ENCODE measurements at regions not wholly inside any gene's neighbourhood (a gene's known extent, or its start where the extent isn't known, plus 50 kb on each side); places are given as distances from the start of the nearest gene placed in this dataset.

DNA sequence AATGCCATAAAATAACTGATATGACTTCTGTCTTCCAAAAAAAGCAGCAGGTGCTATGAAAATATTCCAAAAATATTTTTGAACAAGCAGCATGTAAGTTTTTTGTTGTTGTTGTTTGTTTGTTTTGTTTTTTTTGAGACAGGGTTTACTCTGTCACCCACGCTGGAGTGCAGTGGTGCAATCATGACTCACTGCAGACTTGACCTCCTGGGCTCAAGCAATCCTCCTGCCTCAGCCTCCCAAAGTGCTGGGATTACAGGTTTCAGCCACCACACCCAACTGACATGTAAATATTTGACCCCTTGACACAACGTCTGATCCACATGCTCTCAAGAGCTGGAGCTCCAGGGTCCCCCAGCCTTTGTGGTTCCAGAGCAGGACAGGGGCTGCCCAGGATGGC is 98.4 kb downstream of the LITAF start:
- Histone ChIP-seq H3K4me3 (replicated peaks in 1 of 3; ENCODE audit: insufficient read depth in 1 of 3, low read depth in 2 of 3, low read length in 3 of 3) (no peak overlapping the region), H3K79me2 (ENCODE audit: insufficient read depth, low read length) (no peaks in the 10 kb centered on the region), H3K9me3 (ENCODE audit: low read length) (no peaks in the 10 kb centered on the region), H3K4me2 (ENCODE audit: low read depth, low read length) (no peak overlapping the region), H3K27me3 (ENCODE audit: control insufficient read depth in 1 of 2, insufficient read depth in 2 of 2, low read length in 2 of 2) (no peaks in the 10 kb centered on the region), H3K4me1 (ENCODE audit: insufficient read depth, low read length) (peaks cover 40% of the 10 kb centered on the region), H2AFZ (ENCODE audit: low read length) (no peak overlapping the region), H3K27ac (ENCODE audit: extremely low read length, insufficient read depth, low read length) (no peak overlapping the region), H4K20me1 (ENCODE audit: insufficient read depth, low read length) (no peaks in the 10 kb centered on the region), H3K36me3 (replicated peaks in 1 of 2; ENCODE audit: control insufficient read depth in 1 of 2, insufficient read depth in 2 of 2, low read length in 2 of 2) (no peaks in the 10 kb centered on the region), H3K9ac (ENCODE audit: insufficient read depth, low read depth, low read length) (no peak overlapping the region)
- no peak for FAIRE-seq
- intact Hi-C loops (cut with micrococcal nuclease; ENCODE audit: unreplicated experiment) (no loop called here), in situ Hi-C loops (cut with HindIII; ENCODE audit: extremely low pct_ligation_motif_present, low pct_unique_long_range_greater_than_20kb) (no loop called here)
- ChIA-PET POLR2A (interaction anchor here (0.7 kb wide), 1 partner anchor 24 kb away, joined by 3 read pairs; no protein-coding TSS in a partner anchor), CTCF (ENCODE audit: low intra/inter-chr PET ratio, low total read pairs) (no interaction called here)
- no peak for ATAC-seq
- DNase-seq (ENCODE audit: low spot score) = no peak
- BruUV-seq (replicated peaks) = no TSS peak
- 1% methylated on average over 2 of the region's 2 CpGs for WGBS (ENCODE audit: low lambda C conversion rate)
- TF ChIP-seq ZNF670 (CRISPR knock-in tag; IDR thresholded peaks at IDR 0.05; ENCODE audit: borderline replicate concordance) (no peak), ZNF770 (CRISPR knock-in tag; IDR thresholded peaks at IDR 0.05) (peak; percentile 92), KDM4B (CRISPR knock-in tag; IDR thresholded peaks at IDR 0.05) (no peak), FOSL2 (CRISPR knock-in tag; IDR thresholded peaks at IDR 0.05) (peak; percentile 81), FOXP1 (IDR thresholded peaks at IDR 0.05) (no peak), FOXP1 (CRISPR knock-in tag; IDR thresholded peaks at IDR 0.05) (0 out of 2 replicates have a peak, but pooled peaks have one; percentile 7), KDM1A (CRISPR knock-in tag; IDR thresholded peaks at IDR 0.05) (no peak; the same call in 1 of the 2 replicates), ZNF460 (CRISPR knock-in tag; IDR thresholded peaks at IDR 0.05; ENCODE audit: borderline replicate concordance) (peak; percentile 31; the same call in 1 of the 2 replicates), SAP130 (CRISPR knock-in tag; IDR thresholded peaks at IDR 0.05; ENCODE audit: low read depth) (no peak), ISL2 (CRISPR knock-in tag; IDR thresholded peaks at IDR 0.05) (no peak), KDM2A (CRISPR knock-in tag; IDR thresholded peaks at IDR 0.05; ENCODE audit: borderline replicate concordance, low read depth) (no peak)
- TF ChIP-seq, protein P1, sequence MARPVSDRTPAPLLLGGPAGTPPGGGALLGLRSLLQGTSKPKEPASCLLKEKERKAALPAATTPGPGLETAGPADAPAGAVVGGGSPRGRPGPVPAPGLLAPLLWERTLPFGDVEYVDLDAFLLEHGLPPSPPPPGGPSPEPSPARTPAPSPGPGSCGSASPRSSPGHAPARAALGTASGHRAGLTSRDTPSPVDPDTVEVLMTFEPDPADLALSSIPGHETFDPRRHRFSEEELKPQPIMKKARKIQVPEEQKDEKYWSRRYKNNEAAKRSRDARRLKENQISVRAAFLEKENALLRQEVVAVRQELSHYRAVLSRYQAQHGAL (CRISPR knock-in tag; IDR thresholded peaks at IDR 0.05; ENCODE audit: not compliant biosample characterization) = no peak

Data from HepG2 (cell line).